Activated CD4-positive, alpha-beta T cell treated with anti-CD3 and anti-CD28 coated beads, Interleukin-2, amount 50 U/mL, for 1 hour (primary cell): ENCODE measurements at regions not wholly inside any gene's neighbourhood (a gene's known extent, or its start where the extent isn't known, plus 50 kb on each side); places are given as distances from the start of the nearest gene placed in this dataset.
"Not testable (repeated sequence)": the region's sequence is repeated elsewhere in the genome, so short reads cannot be mapped to it uniquely, and the experiment has no call there.

Experiments
- DNase-seq: peaks from one replicate; pipeline ENCODE4 v3.0.0-alpha.2; 2020

DNA sequence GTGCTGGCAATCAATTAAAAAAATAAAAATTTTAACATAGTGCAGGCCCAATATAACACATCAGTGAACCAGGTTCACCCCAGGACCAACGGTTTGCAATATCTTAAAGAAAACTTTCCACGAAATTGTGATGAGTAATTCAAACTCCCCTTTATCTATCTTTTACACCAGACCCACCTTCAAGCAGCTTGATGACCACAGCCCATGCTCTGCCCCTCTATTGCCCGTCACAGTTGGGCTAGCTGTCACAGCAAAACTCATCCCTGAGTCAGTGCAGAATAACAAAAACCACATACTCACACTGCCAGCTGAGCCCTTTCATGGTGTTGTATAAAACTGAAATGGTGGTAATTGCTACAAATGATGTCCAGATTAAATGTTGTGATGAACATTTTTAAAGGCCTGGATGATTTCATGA, 112.5 kb upstream of the CREB1 start:
- no peak for DNase-seq

DNA sequence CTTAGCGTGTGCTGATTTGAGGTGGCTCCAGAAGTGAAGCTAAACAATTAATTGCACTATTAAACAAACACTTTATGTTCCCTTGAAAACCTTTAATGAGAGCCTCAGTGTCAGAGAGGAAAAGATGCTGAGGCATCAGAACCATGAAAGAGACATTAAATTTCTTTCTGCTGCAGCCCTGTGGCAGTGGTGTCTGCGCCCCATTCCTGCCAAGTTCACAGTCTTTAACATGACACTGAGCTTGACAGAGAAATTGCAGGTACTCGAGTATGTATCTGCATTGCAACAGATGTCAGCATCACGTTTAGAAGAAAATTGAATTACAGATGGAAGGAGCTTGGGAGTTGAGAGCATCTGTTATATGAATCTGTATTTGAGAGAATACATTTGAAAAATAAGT, 111.3 kb upstream of the CREB1 start:
- DNase-seq, result no peak

DNA sequence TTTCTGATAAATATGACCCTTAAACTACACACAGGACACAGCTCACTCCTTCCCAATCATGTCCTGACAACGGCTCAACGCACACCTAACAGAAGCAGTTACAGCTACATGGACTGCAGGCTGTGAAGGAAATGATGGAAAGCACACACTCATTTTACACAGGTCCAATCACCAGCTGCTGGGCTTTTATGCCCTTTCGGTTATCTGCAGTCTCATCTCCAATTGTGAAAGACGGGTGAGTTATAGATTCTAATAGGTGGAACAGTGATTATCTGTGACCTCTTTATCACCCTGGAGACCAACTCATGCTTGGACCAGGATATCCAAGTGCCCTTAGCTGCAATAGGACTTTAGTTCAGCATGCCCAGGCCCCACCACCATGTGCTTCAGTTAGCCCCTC, 110.4 kb upstream of the CREB1 start:
- DNase-seq, result no peak

DNA sequence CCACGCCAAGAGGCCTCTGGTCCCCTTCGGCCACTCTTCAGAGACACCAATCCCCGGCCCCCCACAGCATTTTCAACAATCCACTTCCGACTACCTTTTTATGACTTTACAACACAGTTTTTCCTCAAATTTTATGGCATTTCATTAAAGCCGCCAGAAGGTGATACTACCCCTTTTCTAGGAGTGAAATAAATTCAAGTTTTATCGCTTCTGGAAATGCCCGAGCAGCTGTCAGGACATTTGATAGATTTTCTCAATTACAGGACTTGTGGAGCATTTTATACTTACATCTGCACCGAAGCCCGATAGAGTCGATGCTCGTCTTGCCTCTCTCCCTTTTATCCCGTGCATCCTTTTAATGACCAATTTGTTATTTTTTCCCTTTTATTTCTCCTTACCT, 108.1 kb upstream of the CREB1 start:
- no peak for DNase-seq

DNA sequence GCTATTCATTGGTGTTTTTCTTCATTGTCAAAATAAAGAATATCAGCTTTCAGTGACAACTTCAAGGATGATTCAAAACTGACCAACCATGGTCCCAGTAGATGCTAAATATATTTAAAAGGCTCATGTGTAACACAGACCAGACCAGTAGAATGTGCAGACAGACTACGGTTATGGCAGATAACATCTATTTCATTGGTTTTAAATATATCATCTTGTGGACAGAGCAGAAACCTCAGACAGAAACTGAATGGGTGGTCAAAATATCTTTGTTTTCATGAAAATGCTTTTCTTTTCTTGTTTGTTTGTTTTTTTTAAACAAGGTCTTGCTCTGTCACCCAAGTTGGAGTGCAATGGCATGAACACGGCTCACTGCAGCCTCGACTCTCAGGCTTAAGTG, 107.4 kb upstream of the CREB1 start:
- DNase-seq, result no peak

DNA sequence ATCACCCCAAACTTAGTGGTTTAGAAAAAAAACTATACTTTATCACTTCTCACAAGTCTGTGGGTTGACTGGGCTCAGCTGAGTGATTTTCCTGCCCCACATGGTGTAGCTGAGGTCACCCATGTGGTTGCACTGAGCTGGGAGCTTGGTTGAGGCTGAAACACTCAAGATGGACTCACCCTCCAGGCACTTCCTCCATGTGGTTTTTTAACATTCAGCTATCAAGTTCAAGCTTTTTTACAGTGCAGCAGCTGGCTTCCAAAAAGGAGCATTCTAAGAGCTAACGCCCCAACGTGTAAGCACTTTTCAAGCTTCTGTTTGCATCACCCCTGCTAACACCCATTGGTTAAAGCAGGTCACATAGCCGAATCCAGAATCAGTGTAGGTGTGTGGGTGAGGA, 105.9 kb upstream of the CREB1 start:
- DNase-seq, result no peak

DNA sequence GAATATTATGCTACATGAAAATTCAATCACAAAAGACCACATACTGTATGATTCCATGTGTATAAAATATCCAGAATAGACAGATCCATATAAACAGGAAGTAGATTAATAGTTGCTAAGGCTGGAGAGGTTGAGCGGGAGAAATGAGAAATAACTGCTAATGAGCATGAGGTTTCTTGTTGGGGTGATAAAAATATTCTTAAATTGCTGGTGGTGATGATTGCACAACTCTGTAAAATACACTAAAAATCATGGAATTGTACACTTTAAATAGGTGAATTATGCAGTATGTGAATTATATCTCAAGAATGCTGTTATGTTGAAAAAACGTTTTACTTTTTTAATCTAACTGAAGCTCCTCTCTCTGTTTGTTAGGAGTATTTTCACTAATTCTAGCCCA, 101.8 kb upstream of the CREB1 start:
- DNase-seq, result no peak

DNA sequence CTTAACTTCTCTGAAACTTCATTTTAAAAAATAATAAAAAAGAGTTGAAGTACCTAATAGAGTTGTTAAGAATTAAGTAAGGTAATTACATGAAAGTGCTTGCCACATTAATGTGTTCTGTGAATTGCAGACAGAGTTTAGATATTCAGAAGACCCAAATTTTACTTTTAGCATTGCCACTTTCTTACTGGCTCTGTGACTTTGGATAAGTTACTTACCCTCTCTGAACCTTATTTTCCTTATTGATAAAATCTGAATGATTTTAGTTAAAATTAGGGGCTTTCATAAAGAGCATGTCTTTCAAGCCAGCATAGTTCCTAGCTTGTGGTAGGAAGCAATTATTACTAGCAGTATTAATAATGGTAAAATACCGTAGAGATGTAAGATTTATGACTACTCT, 101.2 kb upstream of the CREB1 start:
- no peak for DNase-seq

DNA sequence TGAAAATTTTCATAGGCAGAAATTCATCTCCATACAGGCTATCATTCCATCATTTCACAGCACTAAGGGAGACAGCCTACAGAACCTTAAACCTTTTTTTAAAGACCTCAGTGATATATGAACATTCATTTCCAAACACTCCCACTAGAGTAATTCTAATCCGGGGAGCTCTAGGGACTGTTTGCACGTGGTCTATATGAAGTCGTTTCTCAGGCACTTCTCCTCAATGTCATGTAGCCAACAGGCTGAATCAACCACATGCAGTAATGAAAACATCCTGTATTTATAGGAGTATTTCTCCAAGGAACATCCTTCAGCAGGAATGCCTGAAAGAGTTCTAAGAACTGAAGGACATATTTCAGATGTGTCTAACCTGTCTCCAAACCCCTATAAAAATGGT, 97.3 kb upstream of the CREB1 start:
- DNase-seq, result no peak

DNA sequence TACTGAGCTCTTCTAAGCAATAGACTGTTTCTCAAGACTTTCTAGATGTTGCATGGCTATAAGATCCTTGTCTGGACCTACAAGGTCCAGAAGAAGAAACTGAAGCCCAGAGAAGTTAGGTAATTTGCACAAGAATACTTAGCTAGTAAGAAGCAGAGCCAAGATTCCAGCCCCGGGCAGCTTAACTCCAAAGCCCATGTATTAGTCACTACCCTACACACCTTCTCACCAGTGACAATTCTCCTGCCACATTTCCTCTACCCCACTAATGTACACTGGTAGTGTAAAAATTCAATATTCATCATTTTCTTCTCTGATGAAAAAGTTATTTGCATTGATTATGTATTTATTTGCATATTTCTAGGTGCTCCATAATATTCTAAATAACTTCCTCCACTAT, 95.5 kb upstream of the CREB1 start:
- no peak for DNase-seq

DNA sequence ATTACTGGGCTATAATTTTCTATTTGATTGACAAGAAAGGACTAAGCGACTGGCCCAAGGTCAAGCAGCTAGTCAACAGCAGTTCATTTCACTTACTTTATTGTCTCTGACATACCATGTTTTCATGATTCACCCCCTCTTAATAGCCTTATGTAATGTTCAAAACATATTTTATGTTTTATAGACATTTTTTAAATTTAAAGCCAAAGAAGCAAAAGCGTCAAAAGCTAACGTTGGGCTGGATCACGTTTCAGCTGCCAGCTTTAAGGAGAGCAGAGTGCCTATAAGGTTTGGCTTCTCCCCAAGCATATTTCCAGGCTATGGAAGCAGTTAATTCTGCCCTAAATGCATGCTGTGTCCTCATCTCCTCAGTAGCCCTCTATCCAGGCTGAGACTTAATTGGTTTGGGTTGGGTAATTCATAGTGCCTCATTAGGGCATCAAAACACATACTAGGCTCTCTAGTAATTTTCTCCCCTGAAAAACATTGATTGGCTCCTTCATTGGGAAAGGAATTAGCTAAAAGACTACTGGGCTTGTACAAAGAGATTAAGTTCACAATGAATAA, 94.8 kb upstream of the CREB1 start:
- DNase-seq, result no peak

DNA sequence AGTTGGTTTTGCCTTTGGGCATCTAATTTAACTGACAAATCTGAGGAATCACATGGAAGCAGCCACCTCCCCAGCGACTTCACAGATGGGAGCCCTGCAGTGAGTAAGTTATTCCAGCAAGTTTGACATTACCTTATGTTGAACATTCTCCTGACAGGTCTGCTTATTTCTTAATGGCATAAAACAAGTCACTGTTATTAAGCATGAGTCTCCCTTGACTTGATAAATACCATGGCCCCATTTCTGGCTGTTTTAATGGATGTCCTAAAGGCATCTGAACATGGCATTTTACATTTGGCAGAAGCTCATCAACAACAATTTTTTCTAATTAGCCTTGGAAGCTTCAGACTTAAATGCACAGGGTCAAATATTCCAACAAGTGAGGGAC, 92.6 kb upstream of the CREB1 start:
- DNase-seq, result no peak

DNA sequence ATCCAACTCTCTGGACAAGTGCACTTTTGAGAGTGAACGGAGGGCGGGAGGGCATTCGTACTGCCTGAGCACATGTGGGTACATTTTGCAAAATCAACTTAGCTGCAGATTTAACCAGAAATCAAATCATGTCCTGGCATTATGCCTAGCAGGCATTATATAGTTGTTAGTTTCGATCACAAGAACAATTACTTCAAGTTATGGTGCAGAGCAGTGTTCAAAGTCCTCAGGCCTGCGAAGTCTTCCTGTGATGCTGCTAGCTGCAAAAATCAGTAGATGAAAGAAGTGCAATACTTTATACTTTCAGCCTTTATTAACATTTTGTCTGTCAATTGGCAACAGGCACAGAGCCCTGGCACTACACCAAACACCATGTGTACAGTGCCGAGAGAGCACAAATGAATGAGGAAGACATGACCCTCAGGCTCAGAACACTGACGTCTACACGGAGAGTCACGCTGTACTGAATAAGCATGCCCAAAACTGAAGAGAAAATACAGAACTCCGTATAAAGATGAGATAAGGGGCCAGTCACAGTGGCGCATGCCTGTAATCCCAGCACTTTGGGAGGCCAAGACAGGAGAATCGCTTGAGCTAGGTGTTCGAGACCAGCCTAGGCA, 92.1 kb upstream of the CREB1 start:
- DNase-seq, result no peak

DNA sequence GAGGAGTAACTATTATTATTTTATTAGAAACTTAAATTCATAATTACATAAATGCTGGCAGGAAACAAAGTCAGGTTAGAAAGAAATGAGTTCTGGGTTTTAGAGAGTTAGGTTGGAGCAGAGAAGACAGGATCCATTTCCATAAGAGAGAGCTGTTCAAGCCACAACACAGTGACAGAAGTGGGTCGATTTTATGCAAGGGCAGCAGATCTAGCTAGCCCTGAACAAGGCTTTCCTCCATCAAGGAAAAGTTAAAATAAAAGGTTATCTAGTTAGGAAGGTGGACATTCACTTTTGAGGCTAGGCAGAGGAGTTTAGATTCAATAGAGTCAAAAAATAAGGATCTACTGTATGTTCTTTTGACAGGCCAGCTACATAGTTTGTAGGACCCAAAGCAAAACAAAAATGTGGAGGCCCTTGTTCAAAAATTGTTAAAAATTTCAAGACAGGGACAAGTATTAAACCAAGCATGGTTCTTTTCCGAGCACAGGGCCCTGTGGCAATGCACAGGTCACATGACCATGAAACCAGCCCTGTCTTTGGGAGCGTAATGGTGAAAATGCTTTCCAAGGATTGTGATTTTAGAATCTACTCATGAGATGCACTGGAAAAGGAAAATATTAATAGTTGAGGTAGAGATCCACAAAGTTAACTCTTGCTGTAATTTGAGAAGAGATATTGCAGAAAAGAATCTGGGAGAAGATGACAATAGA, 91.2 kb upstream of the CREB1 start:
- DNase-seq, result no peak

DNA sequence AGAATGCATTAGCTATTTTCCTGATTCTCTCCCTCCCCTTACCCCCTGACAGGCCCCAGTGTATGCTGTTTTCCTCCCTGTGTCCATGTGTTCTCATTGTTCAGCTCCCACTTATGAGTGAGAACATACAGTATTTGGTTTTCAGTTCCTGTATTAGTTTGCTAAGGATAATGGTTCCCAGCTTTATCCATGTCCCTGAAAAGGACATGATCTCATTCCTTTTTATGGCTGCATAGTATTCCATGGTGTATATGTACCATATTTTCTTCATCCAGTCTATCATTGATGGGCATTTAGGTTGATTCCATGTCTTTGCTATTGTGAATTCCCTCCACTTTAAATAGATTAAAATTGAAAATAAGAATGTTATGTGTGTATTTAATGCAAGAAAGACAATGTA, 89.9 kb upstream of the CREB1 start:
- DNase-seq, result not testable (repeated sequence)

DNA sequence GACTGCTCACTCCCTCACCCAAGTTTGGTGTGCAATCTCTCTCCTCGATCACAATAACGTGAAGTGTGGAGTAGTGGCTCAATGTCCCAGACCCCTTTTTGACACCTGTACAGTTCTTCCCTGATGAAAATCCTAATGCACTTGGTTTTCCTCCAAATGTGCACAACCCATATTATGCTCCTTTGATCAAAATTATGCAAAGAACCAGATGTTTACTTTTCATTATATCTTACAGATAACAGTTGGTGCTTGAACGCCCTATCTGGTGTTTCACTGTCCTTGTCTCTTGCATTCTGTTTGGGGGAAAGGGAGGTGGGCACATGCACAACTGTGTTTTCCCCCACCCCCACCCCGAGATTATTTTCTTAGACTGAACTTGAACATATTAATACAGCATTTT, 85.0 kb upstream of the CREB1 start:
- no peak for DNase-seq

DNA sequence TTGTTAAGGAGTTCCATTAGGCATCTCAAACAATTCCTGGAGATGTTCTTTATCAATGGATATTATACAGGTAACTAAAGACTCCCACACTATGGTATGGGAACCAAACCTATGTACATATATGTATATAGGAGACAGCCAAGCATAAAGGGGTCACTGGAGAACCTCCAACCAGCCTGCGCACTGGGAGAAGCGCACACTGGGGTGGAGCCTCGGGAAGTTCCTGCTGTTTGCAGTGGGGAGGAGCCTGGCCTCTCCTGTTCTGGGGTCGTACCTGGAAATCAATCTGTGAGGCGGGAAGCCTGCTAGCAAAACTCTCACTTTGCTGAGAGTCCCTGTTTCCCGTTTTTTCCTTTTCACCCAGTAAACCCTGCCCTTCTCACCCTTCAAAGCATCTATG, 83.1 kb upstream of the CREB1 start:
- DNase-seq, result no peak

DNA sequence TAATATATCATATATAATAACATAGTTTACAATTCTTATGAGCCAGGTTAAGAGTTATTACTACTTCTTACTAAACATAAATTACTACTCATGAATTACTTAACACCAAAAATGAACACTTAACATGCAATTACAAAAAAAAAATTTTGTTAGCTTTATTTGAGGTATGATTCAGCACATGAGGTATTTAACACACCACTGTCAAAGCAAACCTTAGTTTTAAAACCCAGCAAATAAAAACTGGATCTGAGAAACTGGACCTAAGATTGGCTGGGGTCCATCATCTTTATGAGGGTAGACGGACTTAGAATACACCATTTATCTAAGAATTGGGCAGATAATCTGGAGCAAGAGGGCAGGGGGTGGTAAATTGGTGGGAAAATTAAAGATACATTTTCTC, 81.8 kb upstream of the CREB1 start:
- DNase-seq, result no peak

DNA sequence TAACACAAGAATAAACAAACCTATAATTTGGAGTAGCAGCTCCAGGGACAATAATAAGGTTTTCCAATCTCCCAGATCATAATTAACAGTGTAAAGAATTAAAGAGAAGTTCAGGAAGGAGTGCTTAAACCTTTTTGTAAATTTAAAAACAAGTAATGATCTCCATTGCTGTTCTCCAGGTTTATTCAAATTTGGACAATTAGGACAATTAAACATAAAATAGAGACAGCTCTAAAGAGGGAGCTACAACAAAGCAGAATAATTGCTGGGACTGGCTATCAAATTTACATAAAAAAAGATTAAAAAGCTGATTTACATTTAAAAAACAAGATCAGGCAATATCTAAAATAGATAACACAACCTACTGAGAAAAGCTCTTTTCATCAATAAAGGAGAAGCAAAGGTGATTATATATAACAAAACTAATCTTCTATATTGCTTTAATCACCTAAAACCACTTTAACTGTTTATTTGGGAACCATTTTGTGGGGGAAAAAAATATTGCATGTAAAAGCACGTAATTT, 80.1 kb upstream of the CREB1 start:
- no peak for DNase-seq

DNA sequence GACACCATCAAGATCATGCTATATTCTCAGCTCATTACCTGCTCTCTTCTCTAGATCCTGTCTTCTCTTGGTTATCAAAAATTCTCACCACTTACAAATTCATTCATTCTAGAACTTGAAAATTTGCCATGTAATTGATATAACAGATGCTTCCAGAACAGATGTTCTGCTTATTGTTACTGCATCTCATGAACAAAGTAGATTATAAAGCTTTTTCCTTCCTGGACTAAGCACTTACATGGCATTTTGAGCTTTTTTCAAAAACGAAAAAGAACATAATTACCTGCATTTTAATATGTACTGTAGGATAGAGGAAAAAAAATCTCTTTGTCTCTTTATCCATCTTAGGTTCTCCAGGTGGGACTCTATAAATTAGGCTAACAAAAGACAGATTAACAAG, 79.6 kb upstream of the CREB1 start:
- no peak for DNase-seq

DNA sequence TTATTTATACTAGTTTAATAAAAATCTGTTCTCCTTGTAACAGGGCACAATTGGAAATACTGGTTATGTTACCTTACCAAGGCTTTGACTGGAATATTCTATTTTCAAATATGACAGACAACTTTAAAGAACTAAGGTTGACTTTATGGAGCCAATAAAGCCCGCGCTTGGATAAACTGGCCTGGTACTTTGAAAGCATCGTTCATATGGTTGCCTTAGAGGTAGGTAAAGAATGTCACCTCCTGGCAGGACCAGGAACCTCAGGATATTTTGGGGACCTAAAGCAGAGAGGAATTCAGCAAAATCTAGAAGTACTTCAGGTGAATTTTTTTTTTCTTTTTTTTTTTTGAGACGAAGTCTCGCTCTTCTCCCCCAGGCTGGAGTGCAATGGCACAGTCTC, 71.2 kb upstream of the CREB1 start:
- no peak for DNase-seq

DNA sequence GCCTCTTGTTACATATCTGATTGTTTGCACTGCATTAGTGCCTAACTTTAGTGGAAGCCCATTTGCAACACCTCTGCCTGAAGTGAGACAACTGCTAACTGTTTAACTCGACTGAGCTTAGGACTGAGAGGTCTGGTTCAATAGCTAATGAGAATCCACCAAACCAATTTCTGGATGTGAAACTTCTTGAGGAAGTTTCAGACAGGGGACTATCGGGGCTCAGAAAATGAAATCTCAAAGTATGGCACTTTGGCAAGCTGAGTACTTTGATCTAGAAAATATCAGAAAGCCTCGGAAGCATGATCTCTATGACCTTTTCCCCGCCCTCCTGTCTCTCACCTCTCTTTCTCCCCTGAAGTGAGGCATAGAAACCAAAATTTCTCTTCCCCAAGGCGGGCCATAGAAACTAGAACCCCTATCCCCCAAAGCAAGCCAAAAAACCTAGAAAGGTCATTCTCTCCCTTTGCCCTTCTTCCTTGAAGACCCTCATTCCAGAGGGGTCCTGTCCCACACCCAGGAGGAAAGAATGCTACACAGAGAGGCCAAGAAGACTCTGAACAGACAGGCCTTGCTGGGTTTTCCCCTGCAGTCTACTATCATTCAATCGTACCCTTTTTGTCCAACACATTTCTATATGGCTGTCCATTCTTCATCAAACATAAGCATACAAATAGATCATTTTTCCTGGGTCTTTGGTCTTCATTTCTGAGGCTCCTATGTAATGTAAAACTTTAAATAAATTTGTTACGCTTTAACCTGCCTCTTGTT, 69.6 kb upstream of the CREB1 start:
- DNase-seq, result no peak

DNA sequence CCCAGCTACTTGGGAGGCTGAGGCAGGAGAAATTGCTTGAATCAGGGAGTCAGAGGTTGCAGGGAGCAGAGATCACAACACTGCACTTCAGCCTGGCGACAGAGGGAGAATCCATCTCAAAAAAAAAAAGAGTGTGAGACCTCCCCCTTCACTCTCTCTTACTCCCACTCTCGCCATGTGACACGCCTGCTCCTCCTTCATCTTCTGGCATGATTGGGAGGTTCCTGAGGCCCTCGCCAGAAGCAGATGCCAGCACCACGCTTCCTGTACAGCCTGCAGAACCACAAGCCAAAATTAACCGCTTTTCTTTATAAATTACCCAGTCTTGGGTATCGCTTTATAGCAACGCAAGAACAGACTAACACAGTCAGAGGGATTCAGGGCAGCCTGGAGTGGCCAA, 66.3 kb upstream of the CREB1 start:
- no peak for DNase-seq

DNA sequence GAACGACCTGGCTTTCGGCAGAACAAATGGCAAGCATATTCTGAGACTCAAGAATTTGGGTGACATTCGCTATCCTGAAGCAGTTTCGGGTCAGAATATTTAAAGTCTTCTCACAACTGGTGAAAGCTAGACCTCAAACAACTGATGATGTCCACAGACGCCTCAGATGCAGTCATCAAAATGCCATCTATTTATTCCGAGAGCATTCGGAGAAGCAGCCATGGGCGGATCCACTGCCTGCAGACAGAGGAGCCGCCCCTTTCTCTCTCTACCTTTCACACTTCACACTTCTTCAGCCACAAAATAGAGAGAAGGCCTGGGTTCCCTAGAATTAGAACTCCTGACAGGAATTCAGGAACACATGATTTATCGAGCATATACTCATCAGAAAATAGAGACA, 65.8 kb upstream of the CREB1 start:
- no peak for DNase-seq
